HepG2 (cell line): ENCODE measurements at regions not wholly inside any gene's neighbourhood (a gene's known extent, or its start where the extent isn't known, plus 50 kb on each side); places are given as distances from the start of the nearest gene placed in this dataset.

Experiments used
- ARID2 ChIP-seq: sonication (generic); formaldehyde crosslinking; IDR thresholded peaks from 2 replicates; pipeline ENCODE4 v1.8.1; 2022; ENCODE audit warnings: mild to moderate bottlenecking, missing genetic modification reagents, borderline replicate concordance
- CTCF ChIP-seq: sonication (generic); formaldehyde crosslinking; IDR thresholded peaks from 2 replicates; pipeline ENCODE4 v1.5.0; 2020; ENCODE audit warnings: mild to moderate bottlenecking, missing genetic modification reagents, moderate library complexity
- NFYB ChIP-seq: sonication (generic); formaldehyde crosslinking; IDR thresholded peaks from 2 replicates; pipeline ENCODE4 v1.4.0; 2020; ENCODE audit warnings: missing genetic modification reagents
- POLR2A ChIP-seq, 2 experiments: IDR thresholded peaks; 2 replicates each; pipeline ENCODE4 v1.6.1; 2011; ENCODE audit warnings: low read depth in 2 of 2, low read length in 2 of 2, mild to moderate bottlenecking in 1 of 2, moderate library complexity in 1 of 2; ENCODE audit not compliant: insufficient read depth in 1 of 2

DNA sequence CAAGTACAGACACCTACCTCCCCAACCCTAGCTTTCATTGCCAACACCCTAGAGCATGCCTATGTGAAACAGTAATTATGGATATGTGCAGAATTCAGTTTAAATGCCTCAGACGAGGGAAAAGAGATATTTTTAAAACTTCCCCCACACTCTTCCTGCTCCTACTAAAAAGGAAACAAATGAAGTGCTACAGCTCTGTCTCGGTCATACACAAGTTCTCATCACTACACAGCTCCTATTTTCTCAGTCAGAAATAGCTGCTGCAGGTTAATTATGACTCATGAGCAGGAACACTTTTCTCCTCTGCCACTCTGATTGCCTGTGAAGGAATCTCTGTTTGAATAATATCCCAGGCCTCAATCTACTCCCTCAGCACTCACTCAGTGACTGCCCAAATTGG, 703.6 kb upstream of the FLRT2 start:
- TF ChIP-seq CTCF (CRISPR knock-in tag): no peak
- TF ChIP-seq ARID2 (CRISPR knock-in tag): no peak
- no peak for TF ChIP-seq POLR2A (IDR thresholded peaks at IDR 0.05; ENCODE audit: insufficient read depth in 1 of 2, low read depth in 2 of 2, low read length in 2 of 2)
- TF ChIP-seq NFYB (CRISPR knock-in tag): no peak
